Lower lobe of right lung (tissue), 2 donors: ENCODE measurements at regions not wholly inside any gene's neighbourhood (a gene's known extent, or its start where the extent isn't known, plus 50 kb on each side); places are given as distances from the start of the nearest gene placed in this dataset.

Experiments
- ATAC-seq, 2 donors: fragments of 200-7000 bp; cut with Tn5 transposase; one replicate each; pipeline ENCODE4 v1.9.1; 2020 to 2022; ENCODE audit warnings: mild to moderate bottlenecking in 2 of 2, moderate library complexity in 2 of 2
- DNase-seq: peaks from one replicate; pipeline ENCODE4 v3.0.0-alpha.2; 2020
- H3K27ac ChIP-seq: fragments of 200-600 bp; one replicate; pipeline ENCODE4 v1.8.0; 2022
- H3K27me3 ChIP-seq: fragments of 200-600 bp; one replicate; pipeline ENCODE4 v1.8.0; 2022; ENCODE audit warnings: low read depth
- H3K36me3 ChIP-seq: fragments of 200-600 bp; one replicate; pipeline ENCODE4 v1.8.0; 2022; ENCODE audit warnings: mild to moderate bottlenecking
- H3K4me1 ChIP-seq: fragments of 200-600 bp; one replicate; pipeline ENCODE4 v1.8.0; 2022
- H3K4me3 ChIP-seq: fragments of 200-600 bp; one replicate; pipeline ENCODE4 v1.8.0; 2022; ENCODE audit warnings: mild to moderate bottlenecking
- H3K9me3 ChIP-seq: fragments of 200-600 bp; one replicate; pipeline ENCODE4 v1.8.0; 2022
- CTCF ChIP-seq: fragments of 200-600 bp; IDR thresholded peaks from one replicate; pipeline ENCODE4 v1.8.0; 2022; ENCODE audit warnings: antibody characterized with exemption, mild to moderate bottlenecking
- intact Hi-C: fragments of 100-400 bp; cut with DNase I; formaldehyde crosslinking; loops from one replicate; pipeline ENCODE4 v1.11.0; 2022
- donor health status: DM: no; HTN: yes; CAD: no; lungs with severe emphysema.

- no peaks in the 10 kb centered on the region for H3K27me3 ChIP-seq
- ATAC-seq (no peak), DNase-seq (no peak)
- H3K36me3 ChIP-seq, result no peaks in the 10 kb centered on the region
- intact Hi-C loops, result no loop called here
- H3K27ac ChIP-seq, result no peak overlapping the region
- H3K9me3 ChIP-seq, result no peaks in the 10 kb centered on the region
- no peak overlapping the region for H3K4me3 ChIP-seq
- H3K4me1 ChIP-seq, result no peaks in the 10 kb centered on the region
- no peak for TF ChIP-seq CTCF
These were observed 51.0 kb upstream of the LHX8 start for GRCh38 chr1:75083223-75083622.

GRCh38 chr1:75083848-75084514 lies 50.2 kb upstream of the LHX8 start:
- Histone ChIP-seq H3K4me3 (no peak overlapping the region), H3K4me1 (no peaks in the 10 kb centered on the region), H3K27ac (no peak overlapping the region), H3K9me3 (no peaks in the 10 kb centered on the region), H3K36me3 (no peaks in the 10 kb centered on the region), H3K27me3 (no peaks in the 10 kb centered on the region)
- no peak for TF ChIP-seq CTCF
- intact Hi-C loops, result no loop called here
- DNase-seq (no peak), ATAC-seq (no peak)
